ENCODE measurements at regions not wholly inside any gene's neighbourhood (a gene's known extent, or its start where the extent isn't known, plus 50 kb on each side); places are given as distances from the start of the nearest gene placed in this dataset.

- TF ChIP-seq POLR2AphosphoS5 (IDR thresholded peaks at IDR 0.05) (no peak), EP300 (IDR thresholded peaks at IDR 0.05) (no peak), POLR2A (IDR thresholded peaks at IDR 0.05) (no peak)
- TF ChIP-seq, protein P1, sequence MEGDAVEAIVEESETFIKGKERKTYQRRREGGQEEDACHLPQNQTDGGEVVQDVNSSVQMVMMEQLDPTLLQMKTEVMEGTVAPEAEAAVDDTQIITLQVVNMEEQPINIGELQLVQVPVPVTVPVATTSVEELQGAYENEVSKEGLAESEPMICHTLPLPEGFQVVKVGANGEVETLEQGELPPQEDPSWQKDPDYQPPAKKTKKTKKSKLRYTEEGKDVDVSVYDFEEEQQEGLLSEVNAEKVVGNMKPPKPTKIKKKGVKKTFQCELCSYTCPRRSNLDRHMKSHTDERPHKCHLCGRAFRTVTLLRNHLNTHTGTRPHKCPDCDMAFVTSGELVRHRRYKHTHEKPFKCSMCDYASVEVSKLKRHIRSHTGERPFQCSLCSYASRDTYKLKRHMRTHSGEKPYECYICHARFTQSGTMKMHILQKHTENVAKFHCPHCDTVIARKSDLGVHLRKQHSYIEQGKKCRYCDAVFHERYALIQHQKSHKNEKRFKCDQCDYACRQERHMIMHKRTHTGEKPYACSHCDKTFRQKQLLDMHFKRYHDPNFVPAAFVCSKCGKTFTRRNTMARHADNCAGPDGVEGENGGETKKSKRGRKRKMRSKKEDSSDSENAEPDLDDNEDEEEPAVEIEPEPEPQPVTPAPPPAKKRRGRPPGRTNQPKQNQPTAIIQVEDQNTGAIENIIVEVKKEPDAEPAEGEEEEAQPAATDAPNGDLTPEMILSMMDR (IDR thresholded peaks at IDR 0.05): no peak
- no peaks in the 10 kb centered on the region for H3K4me1 ChIP-seq
- no peak overlapping the region for H3K4me3 ChIP-seq
- no peak overlapping the region for H3K27ac ChIP-seq
- H3K27me3 ChIP-seq: no peaks in the 10 kb centered on the region
- DNase-seq: no peak
- H3K36me3 ChIP-seq: no peaks in the 10 kb centered on the region
- intact Hi-C loops (cut with DNase I; ENCODE audit: low total_unique reads): no loop called here
- no peaks in the 10 kb centered on the region for H3K9me3 ChIP-seq
- 73 to 96% (median 83%) methylated on average over 9 of the region's 9 CpGs for WGBS, 5 donors
Observed at GRCh38 chr3:5270666-5271371, 83.3 kb downstream of the EDEM1 start.

DNA sequence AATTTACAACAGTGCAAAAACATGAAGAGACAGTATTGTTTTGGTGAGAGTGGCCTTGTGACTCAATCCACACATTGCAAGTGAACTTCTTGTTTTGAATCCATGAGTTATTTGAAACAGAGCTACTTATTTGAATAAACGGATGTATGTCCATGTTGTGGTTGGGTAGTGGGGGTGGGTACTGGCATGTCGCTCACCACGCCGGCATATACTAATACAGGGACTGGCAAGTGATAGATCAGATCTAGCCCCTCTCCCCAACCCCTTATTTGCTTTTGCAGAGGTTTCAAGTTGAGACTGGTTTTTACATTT lies 83.8 kb downstream of the EDEM1 start:
- Histone ChIP-seq H3K4me3 (no peak overlapping the region), H3K9me3 (no peaks in the 10 kb centered on the region), H3K27ac (no peak overlapping the region), H3K36me3 (no peaks in the 10 kb centered on the region), H3K27me3 (no peaks in the 10 kb centered on the region), H3K4me1 (no peaks in the 10 kb centered on the region)
- intact Hi-C loops (cut with DNase I; ENCODE audit: low total_unique reads): no loop called here
- no peak for DNase-seq
- TF ChIP-seq EP300 (IDR thresholded peaks at IDR 0.05): no peak
- TF ChIP-seq, protein P1 (IDR thresholded peaks at IDR 0.05): no peak
- TF ChIP-seq POLR2AphosphoS5 (IDR thresholded peaks at IDR 0.05): no peak
- no peak for TF ChIP-seq POLR2A (IDR thresholded peaks at IDR 0.05)
- 89 to 96% (median 93%) methylated on average over 4 of the region's 4 CpGs for WGBS, 5 donors

DNA sequence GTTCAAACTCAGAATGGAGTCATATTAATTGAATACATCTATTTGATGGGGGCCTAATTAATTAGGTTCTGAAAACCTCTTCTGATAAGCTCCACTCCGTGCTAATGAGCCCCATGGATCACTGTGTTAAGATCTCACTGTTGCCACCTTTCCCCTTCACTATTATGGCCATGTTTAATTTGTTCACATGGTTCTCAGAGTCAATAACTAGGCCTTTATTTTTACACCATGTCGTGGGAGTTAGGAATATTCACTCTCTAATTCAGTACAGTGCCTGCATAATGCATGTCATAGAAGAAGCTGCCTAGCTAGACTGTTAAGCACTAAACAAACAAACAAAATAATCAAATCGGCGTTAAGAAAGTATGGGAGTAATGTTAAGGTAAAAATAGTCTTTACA lies 84.9 kb downstream of the EDEM1 start:
- intact Hi-C loops (cut with DNase I; ENCODE audit: low total_unique reads): no loop called here
- Histone ChIP-seq H3K4me3 (no peak overlapping the region), H3K27ac (no peak overlapping the region), H3K4me1 (no peaks in the 10 kb centered on the region), H3K9me3 (no peaks in the 10 kb centered on the region), H3K27me3 (no peaks in the 10 kb centered on the region), H3K36me3 (no peaks in the 10 kb centered on the region)
- TF ChIP-seq POLR2A (IDR thresholded peaks at IDR 0.05): no peak
- TF ChIP-seq, protein P1 (IDR thresholded peaks at IDR 0.05): no peak
- no peak for TF ChIP-seq EP300 (IDR thresholded peaks at IDR 0.05)
- no peak for TF ChIP-seq POLR2AphosphoS5 (IDR thresholded peaks at IDR 0.05)
- WGBS, 5 donors: 30 to 54% (median 45%) methylated on average over 4 of the region's 4 CpGs
- DNase-seq: no peak

GRCh38 chr3:5274091-5274490 lies 86.6 kb downstream of the EDEM1 start:
- no peak overlapping the region for H3K4me3 ChIP-seq
- 27 to 58% (median 33%) methylated on average over 1 of the region's 1 CpG for WGBS, 5 donors
- intact Hi-C loops (cut with DNase I; ENCODE audit: low total_unique reads): no loop called here

More at GRCh38 chr3:5274091-5274490, 86.6 kb downstream of the EDEM1 start:
- TF ChIP-seq, protein P1 (IDR thresholded peaks at IDR 0.05): no peak
- TF ChIP-seq POLR2A (IDR thresholded peaks at IDR 0.05): no peak
- TF ChIP-seq EP300 (IDR thresholded peaks at IDR 0.05): no peak
- no peak for TF ChIP-seq POLR2AphosphoS5 (IDR thresholded peaks at IDR 0.05)
- no peaks in the 10 kb centered on the region for H3K36me3 ChIP-seq
- no peaks in the 10 kb centered on the region for H3K27me3 ChIP-seq
- no peak for DNase-seq
- H3K4me1 ChIP-seq: no peaks in the 10 kb centered on the region
- H3K27ac ChIP-seq: no peak overlapping the region
- peaks cover 0 to 5% (median 2%) of the 10 kb centered on the region in 4 donors for H3K9me3 ChIP-seq

All from stomach (tissue), 8 donors.